ENCODE measurements at regions not wholly inside any gene's neighbourhood (a gene's known extent, or its start where the extent isn't known, plus 50 kb on each side); places are given as distances from the start of the nearest gene placed in this dataset.

DNA sequence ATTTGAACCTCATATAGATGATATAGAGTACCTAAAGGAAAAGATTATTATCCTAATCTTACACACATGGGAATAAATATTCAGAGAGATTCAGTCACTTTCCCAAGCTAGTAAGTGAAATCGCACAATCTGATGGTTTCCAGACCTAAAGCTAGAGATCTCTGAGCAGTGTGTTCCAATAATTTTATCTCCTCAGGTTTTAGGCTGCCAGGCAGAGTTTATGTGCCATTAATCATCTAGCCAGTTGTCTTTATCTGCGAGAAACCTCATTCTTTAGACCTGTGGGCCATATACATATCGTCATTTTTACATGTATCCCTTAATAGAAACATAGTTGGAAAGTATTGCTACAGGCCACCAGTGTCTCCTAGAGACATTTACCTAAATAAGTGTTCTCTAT lies 647.2 kb upstream of the STEAP1 start:
- intact Hi-C loops (cut with DNase I; ENCODE audit: low total_unique reads) = no loop called here
- Histone ChIP-seq H3K27ac (no peak overlapping the region), H3K36me3 (no peaks in the 10 kb centered on the region), H3K4me1 (no peaks in the 10 kb centered on the region), H3K9me3 (no peaks in the 10 kb centered on the region), H3K4me3 (no peak overlapping the region), H3K27me3 (no peaks in the 10 kb centered on the region)
- DNase-seq (ENCODE audit: low spot score in 2 of 2) = no peak
- TF ChIP-seq, protein P1, sequence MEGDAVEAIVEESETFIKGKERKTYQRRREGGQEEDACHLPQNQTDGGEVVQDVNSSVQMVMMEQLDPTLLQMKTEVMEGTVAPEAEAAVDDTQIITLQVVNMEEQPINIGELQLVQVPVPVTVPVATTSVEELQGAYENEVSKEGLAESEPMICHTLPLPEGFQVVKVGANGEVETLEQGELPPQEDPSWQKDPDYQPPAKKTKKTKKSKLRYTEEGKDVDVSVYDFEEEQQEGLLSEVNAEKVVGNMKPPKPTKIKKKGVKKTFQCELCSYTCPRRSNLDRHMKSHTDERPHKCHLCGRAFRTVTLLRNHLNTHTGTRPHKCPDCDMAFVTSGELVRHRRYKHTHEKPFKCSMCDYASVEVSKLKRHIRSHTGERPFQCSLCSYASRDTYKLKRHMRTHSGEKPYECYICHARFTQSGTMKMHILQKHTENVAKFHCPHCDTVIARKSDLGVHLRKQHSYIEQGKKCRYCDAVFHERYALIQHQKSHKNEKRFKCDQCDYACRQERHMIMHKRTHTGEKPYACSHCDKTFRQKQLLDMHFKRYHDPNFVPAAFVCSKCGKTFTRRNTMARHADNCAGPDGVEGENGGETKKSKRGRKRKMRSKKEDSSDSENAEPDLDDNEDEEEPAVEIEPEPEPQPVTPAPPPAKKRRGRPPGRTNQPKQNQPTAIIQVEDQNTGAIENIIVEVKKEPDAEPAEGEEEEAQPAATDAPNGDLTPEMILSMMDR (IDR thresholded peaks at IDR 0.05) = no peak
- no peak for TF ChIP-seq POLR2AphosphoS5 (IDR thresholded peaks at IDR 0.05)
- no peak for TF ChIP-seq POLR2A (IDR thresholded peaks at IDR 0.05)

DNA sequence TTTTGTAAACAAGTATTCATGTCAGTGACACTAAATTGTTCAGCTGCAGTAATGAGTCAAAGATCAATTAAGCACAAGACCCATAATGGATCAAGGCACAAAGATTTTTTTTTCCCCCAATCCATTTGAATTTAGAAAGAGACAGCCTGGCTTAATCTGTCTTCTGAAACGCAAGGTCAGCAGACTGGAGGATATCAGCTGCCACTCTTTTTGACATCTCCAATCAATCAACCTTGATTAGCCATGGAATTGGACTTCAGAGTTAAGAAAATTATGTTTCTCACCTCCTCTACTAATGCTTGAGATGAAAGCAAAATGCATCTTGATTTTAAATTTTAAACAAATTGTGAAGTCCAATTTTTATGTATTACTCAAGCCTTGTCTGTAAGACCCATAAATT lies 642.4 kb upstream of the STEAP1 start:
- no peak for DNase-seq (ENCODE audit: low spot score in 2 of 2)
- no peaks in the 10 kb centered on the region for H3K4me1 ChIP-seq
- TF ChIP-seq POLR2A (IDR thresholded peaks at IDR 0.05) (no peak), POLR2AphosphoS5 (IDR thresholded peaks at IDR 0.05) (no peak)
- TF ChIP-seq, protein P1 (IDR thresholded peaks at IDR 0.05) = no peak
- intact Hi-C loops (cut with DNase I; ENCODE audit: low total_unique reads) = no loop called here
- no peaks in the 10 kb centered on the region for H3K36me3 ChIP-seq
- no peak overlapping the region for H3K27ac ChIP-seq
- no peaks in the 10 kb centered on the region for H3K27me3 ChIP-seq
- H3K4me3 ChIP-seq = no peak overlapping the region
- no peaks in the 10 kb centered on the region for H3K9me3 ChIP-seq

DNA sequence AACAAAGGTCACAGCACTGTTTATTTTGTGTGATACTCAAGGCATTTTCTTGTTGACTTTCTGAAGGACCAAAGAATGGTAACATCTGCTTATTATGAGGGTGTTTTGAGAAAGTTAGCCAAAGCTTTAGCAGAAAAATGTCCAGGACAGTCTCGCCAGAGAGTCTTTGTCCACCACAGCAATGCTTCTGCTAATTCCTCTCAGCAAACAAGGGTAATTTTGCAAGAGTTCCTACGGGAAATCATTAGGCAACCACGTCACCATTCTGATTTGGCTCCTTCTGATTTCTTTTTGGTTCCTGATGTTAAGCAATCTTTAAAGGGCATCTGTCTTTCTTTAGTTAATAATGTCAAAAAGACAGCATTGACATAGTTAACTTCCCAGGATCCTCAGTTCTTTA lies 639.3 kb upstream of the STEAP1 start:
- no peak for DNase-seq (ENCODE audit: low spot score in 2 of 2)
- intact Hi-C loops (cut with DNase I; ENCODE audit: low total_unique reads) = no loop called here
- TF ChIP-seq POLR2AphosphoS5 (IDR thresholded peaks at IDR 0.05) = no peak
- TF ChIP-seq, protein P1 (IDR thresholded peaks at IDR 0.05) = no peak
- no peak for TF ChIP-seq POLR2A (IDR thresholded peaks at IDR 0.05)
- H3K27ac ChIP-seq = no peak overlapping the region
- no peaks in the 10 kb centered on the region for H3K4me1 ChIP-seq
- no peaks in the 10 kb centered on the region for H3K27me3 ChIP-seq
- no peak overlapping the region for H3K4me3 ChIP-seq
- H3K36me3 ChIP-seq = no peaks in the 10 kb centered on the region
- no peaks in the 10 kb centered on the region for H3K9me3 ChIP-seq

DNA sequence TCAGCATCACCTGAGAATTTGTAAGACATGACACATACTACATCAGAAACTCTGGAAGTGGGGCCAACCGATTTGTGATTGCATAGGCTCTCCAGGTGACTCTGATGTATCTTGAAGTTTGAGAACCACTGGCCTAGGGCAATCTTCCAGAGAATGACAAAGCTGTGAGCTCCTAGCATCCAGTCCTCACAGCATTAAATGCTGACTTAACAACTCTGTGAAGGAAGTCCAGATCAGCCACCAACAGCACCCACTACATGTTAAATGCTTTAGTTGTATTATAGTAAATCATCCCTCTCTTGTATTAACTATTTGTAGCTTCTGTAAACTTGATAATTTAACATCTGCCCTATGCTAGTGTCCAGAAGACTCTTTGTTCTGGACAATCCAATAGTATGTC lies 636.5 kb upstream of the STEAP1 start:
- no peak overlapping the region for H3K4me3 ChIP-seq
- no peaks in the 10 kb centered on the region for H3K9me3 ChIP-seq
- no peaks in the 10 kb centered on the region for H3K36me3 ChIP-seq
- no peaks in the 10 kb centered on the region for H3K4me1 ChIP-seq
- intact Hi-C loops (cut with DNase I; ENCODE audit: low total_unique reads) = no loop called here
- TF ChIP-seq, protein P1 (IDR thresholded peaks at IDR 0.05) = no peak
- TF ChIP-seq POLR2A (IDR thresholded peaks at IDR 0.05) (no peak), POLR2AphosphoS5 (IDR thresholded peaks at IDR 0.05) (no peak)
- no peak for DNase-seq (ENCODE audit: low spot score in 2 of 2)
- H3K27ac ChIP-seq = no peak overlapping the region
- H3K27me3 ChIP-seq = no peaks in the 10 kb centered on the region

DNA sequence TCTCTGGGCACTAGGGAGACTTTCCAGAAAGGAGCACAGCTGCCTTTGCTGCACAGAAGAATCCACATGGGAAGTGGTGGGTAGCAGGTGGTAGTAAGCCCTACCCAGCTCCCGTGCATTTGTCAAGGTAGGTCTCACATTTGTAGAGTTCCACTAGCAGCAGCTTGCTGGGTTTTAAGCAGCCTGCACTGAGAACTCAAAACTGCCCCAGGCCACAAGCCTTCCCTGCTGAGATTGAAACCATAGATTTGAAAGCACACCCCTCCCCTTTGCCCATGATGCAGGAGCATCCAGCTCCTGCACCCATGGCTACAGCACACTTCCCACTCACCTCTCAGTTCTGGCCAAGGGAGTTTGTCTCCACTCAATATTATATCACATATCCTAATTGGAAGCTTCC lies 604.5 kb upstream of the STEAP1 start:
- no peaks in the 10 kb centered on the region for H3K36me3 ChIP-seq
- no peak for TF ChIP-seq POLR2A (IDR thresholded peaks at IDR 0.05)
- TF ChIP-seq POLR2AphosphoS5 (IDR thresholded peaks at IDR 0.05) = no peak
- TF ChIP-seq, protein P1 (IDR thresholded peaks at IDR 0.05) = no peak
- intact Hi-C loops (cut with DNase I; ENCODE audit: low total_unique reads) = no loop called here
- peaks cover 0 to 9% of the 10 kb centered on the region in 2 donors for H3K4me1 ChIP-seq
- no peak overlapping the region for H3K27ac ChIP-seq
- no peak overlapping the region for H3K4me3 ChIP-seq
- H3K27me3 ChIP-seq = no peaks in the 10 kb centered on the region
- no peaks in the 10 kb centered on the region for H3K9me3 ChIP-seq
- no peak for DNase-seq (ENCODE audit: low spot score in 2 of 2)

All from breast epithelium (tissue), 4 donors.